ENCODE measurements at regions not wholly inside any gene's neighbourhood (a gene's known extent, or its start where the extent isn't known, plus 50 kb on each side); places are given as distances from the start of the nearest gene placed in this dataset.
"Not testable (repeated sequence)": the region's sequence is repeated elsewhere in the genome, so short reads cannot be mapped to it uniquely, and the experiment has no call there.

DNA sequence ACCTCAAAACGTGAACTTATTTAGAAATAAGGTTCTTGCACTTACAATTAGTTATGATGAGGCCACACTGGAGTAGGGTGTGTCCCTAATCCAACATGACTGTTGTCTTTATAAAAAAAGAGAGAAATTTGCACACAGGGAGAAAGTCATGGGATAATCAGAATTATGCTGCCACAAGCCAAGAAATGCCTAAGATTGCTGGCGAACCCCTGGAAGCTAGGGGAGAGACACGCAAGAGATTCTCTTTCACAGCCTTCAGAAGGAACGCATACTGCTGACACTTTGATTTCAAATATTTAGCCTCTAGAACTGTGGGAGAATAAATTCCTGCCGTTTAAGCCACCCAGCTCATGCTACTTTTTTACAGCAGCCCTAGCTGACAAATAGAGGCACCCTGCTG, 138.3 kb downstream of the CCDC71L start:
- no peak for DNase-seq

- no peak for DNase-seq
Observed at GRCh38 chr7:106521541-106521940, 139.4 kb downstream of the CCDC71L start.

GRCh38 chr7:106520962-106521514, 139.9 kb downstream of the CCDC71L start:
- DNase-seq = no peak

DNA sequence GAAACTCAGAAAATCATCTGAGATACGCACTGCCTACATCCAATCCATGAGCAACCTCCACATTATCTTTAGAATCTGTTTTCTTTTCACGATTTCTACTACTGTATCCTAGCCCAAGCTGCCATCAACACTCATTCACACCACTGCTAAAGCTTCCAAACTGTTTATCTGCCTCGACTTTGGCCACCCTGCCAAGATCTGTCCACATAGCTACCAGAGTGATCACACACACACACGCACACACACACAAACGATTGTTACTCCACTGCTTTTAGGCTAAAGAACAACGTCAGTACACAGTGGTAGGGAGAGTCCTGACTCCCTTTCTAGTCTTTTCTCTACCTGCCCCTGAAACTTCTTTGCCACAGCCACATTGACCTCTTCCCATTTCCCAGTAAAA, 142.0 kb downstream of the CCDC71L start:
- no peak for DNase-seq

- no peak for DNase-seq
Observed at GRCh38 chr7:106518239-106518638, 142.7 kb downstream of the CCDC71L start.

GRCh38 chr7:106517508-106517907, 143.4 kb downstream of the CCDC71L start:
- no peak for DNase-seq

GRCh38 chr7:106515321-106515720, 145.6 kb downstream of the CCDC71L start:
- DNase-seq = no peak

DNA sequence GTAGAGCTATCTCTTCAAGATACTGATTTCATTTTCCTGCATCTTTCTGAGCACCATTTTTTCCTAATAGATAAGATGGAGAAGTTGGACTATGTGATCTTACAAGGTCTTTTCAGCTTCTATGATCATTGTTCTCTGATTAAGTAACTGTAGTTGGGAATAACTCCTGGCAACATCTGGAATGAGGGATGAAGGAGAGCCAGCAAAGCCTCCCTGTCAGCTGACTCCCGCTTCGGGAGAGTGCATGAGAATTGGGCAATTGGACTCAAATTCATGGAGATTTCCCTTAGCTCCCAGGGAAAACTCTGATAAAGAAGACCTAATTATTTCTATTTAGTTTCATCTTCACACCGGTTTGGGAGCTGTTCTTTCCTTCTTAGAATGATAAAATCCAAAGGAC, 146.1 kb downstream of the CCDC71L start:
- no peak for DNase-seq

DNA sequence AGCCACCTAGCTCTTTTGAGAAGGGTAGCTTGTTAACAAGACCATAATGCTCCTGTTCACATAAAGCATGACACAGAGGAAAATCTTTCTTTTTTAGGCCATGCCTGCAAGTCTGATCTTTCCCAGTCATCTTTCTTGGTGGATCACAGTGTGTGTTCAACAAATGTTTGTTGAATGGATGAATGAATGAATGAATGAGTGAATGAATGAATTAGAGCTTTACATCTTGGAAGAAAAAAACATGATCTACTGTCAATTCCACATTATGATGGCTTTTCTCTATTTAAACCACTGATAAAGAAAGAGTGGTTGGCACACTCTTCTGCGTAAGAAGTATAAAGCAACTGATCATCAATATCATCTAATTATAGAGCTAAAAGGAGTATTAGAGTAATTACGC, 148.7 kb downstream of the CCDC71L start:
- no peak for DNase-seq

- DNase-seq = no peak
Observed at GRCh38 chr7:106504645-106505044, 156.3 kb downstream of the CCDC71L start.

GRCh38 chr7:106504207-106504606, 156.8 kb downstream of the CCDC71L start:
- no peak for DNase-seq

DNA sequence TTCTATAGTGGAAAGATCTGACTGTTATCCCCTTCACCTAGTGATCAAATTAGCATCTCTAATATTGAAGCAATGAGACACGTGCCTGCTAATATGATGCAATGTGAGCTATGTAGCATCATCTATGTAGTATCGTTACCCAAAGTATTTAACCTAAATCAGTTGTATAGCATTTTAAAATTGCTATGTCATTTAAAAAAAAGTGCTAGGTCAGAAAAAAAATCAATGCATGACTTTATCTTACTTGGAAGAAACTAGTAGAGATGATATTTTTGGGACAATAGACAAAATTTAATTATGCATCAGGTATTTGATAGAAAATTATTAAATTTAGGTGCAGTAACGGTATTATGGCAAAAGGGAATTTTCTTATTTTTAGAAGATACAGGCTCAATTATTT, 157.3 kb downstream of the CCDC71L start:
- no peak for DNase-seq

DNA sequence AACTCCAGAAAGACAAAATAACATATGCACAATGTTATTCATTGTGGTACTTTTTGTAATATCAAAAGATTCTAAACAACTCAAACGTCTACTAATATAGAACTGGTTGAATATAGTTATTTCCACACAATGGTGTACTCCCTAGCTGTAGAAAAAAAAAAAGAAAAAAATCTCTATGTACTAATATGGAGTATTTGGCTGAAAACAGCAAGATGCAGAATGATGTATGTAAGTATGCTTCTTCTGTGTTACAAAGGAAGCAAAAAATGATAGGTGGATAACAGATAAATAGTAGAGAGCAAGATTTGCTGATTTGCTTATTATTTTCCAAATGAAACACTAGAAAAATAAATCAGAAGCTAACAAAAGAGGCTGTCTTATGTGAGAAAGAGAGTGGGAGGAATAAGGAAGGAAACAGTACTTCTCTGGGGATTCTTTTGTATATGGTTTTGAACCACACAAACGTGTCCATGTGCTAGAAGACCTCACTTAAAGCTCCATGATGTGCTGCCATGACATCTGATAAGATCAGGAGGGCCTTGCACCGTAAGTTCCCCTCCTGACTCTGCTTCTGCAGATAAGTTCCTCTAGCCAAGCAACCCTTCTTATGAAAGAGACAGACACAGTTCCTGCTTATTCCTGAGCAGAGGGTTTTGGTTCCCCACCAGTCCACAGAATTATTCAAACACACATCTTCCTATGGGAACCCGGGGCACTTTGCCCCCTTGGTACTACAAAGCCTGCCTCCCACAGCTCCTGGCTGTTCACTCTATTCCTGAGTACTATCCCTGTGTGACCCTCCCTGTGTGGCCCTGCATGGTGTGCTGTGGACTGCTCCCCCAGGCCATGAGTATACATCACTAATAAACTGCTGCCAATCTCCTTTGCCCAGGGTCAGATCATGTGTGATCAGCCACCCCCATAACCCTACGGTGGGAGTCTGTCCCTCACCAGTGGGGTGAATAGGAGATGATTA, 159.1 kb downstream of the CCDC71L start:
- DNase-seq = no peak

GRCh38 chr7:106499897-106500296, 161.1 kb downstream of the CCDC71L start:
- DNase-seq = no peak

DNA sequence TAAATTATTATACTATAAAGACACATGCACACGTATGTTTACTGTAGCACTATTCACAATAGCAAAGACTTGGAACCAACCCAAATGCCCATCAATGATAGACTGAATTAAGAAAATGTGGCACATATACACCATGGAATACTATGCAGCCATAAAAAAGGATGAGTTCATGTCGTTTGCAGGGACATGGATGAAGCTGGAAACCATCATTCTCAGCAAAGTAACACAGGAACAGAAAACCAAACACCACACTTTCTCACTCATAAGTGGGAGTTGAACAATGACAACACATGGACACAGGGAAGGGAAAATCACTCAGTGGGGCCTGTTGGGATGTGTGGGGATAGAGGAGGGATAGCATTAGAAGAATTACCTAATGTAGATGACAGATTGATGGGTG, 163.0 kb downstream of the CCDC71L start:
- DNase-seq = not testable (repeated sequence)

- no peak for DNase-seq
Observed at GRCh38 chr7:106493041-106493731, 167.8 kb downstream of the CCDC71L start.

DNA sequence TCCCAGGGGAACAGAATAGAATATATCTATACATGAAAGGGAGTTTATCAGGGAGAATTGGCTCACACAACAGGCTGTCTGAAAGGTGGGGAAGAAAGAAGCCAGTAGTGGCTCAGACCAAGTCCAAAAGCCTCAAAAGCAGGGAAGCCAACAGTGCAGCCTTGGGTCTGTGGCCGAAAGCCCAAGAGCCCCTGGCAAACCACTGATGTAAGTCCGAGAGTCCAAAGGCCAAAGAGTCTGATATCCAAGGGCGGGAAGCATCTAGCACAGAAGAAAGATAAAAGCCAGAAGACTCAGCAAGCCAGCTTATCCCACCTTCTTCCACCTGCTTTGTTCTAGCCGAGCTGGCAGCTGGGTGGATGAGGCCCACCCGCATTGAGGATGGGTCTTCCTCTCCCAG, 172.5 kb downstream of the CCDC71L start:
- DNase-seq = no peak

DNA sequence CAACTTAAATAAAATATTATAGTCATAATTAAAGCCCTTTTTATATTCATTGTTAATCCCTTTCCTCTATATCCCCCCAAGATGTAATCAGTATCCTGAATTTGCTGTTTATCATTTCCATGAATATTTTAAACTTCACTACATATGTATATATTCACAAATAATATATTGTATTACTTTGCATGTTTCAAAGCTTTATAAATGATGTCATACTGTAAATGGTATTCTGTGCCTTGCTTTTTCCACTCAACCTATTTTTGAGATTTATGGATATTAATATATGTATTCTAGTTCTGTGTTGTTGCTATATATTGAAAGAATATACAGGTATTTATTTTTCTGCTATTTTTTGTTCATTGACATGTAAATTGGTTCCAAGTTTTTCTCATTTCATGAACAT, 173.1 kb downstream of the CCDC71L start:
- DNase-seq = no peak

GRCh38 chr7:106486331-106486730, 174.6 kb downstream of the CCDC71L start:
- DNase-seq = no peak

DNA sequence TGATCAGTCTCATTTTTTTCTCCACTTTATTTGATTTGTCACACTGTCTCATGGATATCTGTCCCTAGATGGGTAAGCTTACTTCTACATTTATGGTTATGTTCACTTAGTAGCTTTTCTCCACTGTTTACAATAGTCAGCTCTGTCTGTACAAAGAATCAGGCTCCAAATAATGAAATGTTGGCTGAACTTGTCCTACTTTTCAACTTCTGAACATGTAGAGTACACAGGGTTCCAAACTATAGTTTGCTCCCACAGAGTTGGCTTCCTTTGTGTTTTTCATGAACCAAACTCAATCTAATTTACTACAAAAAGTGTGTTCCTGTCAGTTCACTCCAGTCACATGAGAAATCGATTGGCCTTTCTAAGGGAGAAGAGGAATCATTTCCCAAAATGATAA, 175.0 kb downstream of the CCDC71L start:
- DNase-seq = no peak

DNA sequence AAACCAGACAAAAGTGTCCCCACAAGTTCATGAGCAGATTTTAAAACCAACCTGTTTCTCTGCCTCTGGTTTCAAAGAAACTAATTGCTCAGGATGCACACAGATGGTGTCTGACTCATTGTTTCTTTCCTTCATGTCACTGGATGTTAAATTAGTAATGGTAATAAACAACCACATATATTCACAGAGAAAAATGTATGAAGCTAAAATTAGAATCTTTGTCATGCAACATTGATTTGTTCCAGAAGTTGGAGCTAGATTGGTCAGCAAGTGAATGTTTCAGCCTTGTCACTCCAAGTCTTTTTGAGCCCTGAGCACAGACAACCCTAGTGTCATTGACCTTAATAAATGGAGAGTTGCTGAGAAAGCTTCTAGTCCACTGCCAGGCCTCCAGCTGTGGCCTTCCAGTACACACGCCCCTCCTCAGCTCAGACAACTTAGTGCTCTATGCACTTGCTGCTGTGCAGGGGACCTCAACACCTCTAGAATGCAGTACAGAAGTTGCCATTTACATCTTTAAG, 175.9 kb downstream of the CCDC71L start:
- no peak for DNase-seq

DNA sequence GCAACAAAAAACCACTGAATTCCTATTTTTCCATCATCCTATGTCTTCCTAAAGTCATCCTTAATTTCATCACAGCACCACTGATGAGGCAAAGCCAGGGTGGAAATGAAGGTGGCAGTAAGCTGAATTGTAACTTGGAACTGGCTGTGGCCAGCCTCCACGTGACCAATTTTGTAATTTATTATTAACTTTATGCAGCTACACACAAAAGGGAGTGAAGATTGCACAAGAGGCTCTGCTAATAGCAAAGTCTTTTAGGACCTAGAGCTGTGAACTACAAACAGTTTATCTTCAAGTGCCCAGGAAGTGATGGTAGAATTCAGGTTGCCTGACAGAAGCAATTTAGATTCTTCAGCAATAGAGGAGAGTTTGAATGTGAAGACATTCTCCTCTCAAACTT, 176.4 kb downstream of the CCDC71L start:
- DNase-seq = no peak

DNA sequence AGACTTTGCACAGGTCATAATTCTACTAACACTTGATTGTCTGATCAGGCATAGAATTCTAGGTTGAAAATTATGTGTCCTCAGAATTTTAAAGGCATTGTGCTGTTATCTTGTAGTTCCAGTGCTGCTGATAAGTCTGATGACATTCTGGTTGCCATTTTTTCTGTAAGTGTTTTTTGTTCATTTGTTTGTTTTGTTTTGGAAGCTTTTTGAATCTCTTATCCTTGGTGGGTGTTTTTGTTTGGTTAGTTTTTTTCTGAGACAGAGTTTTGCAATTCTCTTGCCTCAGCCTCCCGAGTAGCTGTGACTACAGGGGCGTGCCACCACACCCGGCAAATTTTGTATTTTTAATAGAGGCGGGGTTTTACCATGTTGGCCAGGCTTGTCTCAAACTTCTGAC, 178.9 kb downstream of the CCDC71L start:
- no peak for DNase-seq

- DNase-seq = no peak
Observed at GRCh38 chr7:106480616-106481031, 180.3 kb downstream of the CCDC71L start.

All from DMS 273 treated with DMSO at 0.1 percent for 48 hours (cell line).